Osteocyte (in vitro differentiated cells): ENCODE measurements at regions not wholly inside any gene's neighbourhood (a gene's known extent, or its start where the extent isn't known, plus 50 kb on each side); places are given as distances from the start of the nearest gene placed in this dataset.

Experiments
- DNase-seq: peaks from one replicate; pipeline ENCODE4 v3.0.0; 2021; ENCODE audit warnings: mixed read lengths; ENCODE audit not compliant: unreplicated experiment; ENCODE audit errors: extremely low spot score
- H3K27ac Mint-ChIP-seq: one replicate; pipeline ENCODE4 v1.8.0; 2021; ENCODE audit warnings: mild to moderate bottlenecking, mixed read lengths; ENCODE audit not compliant: unreplicated experiment
- H3K27me3 Mint-ChIP-seq: one replicate; pipeline ENCODE4 v1.8.0; 2021; ENCODE audit warnings: mixed read lengths; ENCODE audit not compliant: unreplicated experiment
- H3K36me3 Mint-ChIP-seq: one replicate; pipeline ENCODE4 v1.8.0; 2021; ENCODE audit warnings: mixed read lengths; ENCODE audit not compliant: unreplicated experiment
- H3K4me1 Mint-ChIP-seq: one replicate; pipeline ENCODE4 v1.8.0; 2021; ENCODE audit warnings: mixed read lengths; ENCODE audit not compliant: unreplicated experiment
- H3K4me3 Mint-ChIP-seq: one replicate; pipeline ENCODE4 v1.8.0; 2021; ENCODE audit warnings: mild to moderate bottlenecking, moderate library complexity, mixed read lengths; ENCODE audit not compliant: unreplicated experiment
- H3K9me3 Mint-ChIP-seq: one replicate; pipeline ENCODE4 v1.8.0; 2021; ENCODE audit warnings: mixed read lengths; ENCODE audit not compliant: unreplicated experiment
- TF ChIP-seq, protein P1 (sequence below): fragments of 200-600 bp; sonication (generic); IDR thresholded peaks from 2 replicates; pipeline ENCODE4 v1.5.0; 2021; ENCODE audit warnings: antibody characterized with exemption, mild to moderate bottlenecking, moderate library complexity

DNA sequence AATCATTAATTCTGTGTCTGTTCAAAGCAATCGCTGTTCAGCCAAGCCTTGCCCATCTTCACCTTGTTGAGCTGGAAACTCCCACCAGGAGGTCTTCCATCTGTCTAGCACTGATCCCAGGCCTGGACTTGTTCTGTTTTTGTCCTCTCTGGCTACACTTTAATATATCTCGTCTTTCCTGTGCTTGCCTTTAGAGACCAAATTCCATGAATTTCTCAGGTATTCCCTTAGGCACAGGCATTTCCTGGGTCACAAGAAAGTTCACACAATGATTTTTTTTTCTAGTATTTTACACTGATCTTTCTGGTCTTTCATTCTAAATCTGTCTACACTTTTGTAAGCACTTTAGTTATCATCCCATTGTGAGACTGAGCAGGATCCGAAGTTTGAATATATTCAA lies 116.4 kb upstream of the CCND2 start:
- no peak overlapping the region for H3K4me3 Mint-ChIP-seq
- H3K9me3 Mint-ChIP-seq, result no peaks in the 10 kb centered on the region
- no peak overlapping the region for H3K27ac Mint-ChIP-seq
- H3K27me3 Mint-ChIP-seq, result no peaks in the 10 kb centered on the region
- DNase-seq, result no peak
- H3K36me3 Mint-ChIP-seq, result no peaks in the 10 kb centered on the region
- TF ChIP-seq, protein P1, sequence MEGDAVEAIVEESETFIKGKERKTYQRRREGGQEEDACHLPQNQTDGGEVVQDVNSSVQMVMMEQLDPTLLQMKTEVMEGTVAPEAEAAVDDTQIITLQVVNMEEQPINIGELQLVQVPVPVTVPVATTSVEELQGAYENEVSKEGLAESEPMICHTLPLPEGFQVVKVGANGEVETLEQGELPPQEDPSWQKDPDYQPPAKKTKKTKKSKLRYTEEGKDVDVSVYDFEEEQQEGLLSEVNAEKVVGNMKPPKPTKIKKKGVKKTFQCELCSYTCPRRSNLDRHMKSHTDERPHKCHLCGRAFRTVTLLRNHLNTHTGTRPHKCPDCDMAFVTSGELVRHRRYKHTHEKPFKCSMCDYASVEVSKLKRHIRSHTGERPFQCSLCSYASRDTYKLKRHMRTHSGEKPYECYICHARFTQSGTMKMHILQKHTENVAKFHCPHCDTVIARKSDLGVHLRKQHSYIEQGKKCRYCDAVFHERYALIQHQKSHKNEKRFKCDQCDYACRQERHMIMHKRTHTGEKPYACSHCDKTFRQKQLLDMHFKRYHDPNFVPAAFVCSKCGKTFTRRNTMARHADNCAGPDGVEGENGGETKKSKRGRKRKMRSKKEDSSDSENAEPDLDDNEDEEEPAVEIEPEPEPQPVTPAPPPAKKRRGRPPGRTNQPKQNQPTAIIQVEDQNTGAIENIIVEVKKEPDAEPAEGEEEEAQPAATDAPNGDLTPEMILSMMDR, result no peak
- H3K4me1 Mint-ChIP-seq, result no peaks in the 10 kb centered on the region

DNA sequence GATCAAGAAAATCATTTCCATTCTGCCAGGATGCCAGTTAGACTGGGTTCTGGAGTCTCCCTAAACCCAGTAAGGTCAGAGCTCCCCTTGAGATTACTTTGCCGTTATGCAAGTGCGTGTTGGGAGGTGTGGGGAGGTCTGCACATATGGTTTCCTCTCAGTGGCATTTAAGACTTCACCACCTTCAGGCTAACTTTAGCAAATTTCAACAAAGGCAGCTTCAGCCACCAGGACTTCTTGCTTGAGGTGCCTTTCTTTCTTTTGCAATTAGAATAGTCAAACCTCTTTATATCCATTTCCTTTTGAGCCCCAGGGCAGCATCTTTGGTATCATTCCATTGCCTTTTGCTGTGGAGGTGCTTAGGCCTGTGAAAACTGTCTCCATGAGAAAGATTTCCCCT lies 117.2 kb upstream of the CCND2 start:
- TF ChIP-seq, protein P1, result no peak
- Mint-ChIP-seq H3K27me3 (no peaks in the 10 kb centered on the region), H3K36me3 (no peaks in the 10 kb centered on the region), H3K4me1 (no peaks in the 10 kb centered on the region), H3K4me3 (no peak overlapping the region), H3K9me3 (no peaks in the 10 kb centered on the region), H3K27ac (no peak overlapping the region)
- DNase-seq, result peak; percentile 21

DNA sequence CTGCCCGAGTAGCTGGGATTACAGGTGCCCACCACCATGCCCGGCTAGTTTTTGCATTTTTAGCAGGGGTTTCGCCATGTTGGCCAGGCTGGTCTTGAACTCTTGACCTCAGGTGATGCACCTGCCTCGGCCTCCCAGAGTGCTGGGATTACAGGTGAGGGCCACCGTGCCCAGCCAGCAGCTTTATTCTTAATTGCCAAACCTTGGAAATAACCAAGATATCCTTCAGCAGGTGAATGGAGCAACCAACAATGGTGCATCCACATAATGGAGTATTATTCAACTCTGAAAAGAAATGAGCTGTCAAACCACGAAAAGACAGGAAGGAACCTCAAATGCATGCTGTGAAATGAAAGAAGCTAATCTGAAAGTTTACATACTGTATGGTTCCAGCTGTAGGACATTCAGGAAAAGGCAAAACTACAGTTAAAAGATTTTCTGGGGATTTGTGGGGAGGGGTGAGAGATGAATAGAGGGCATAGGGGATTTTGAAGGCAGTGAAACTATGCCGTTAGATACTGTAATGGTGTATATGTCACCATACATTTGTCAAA lies 118.8 kb upstream of the CCND2 start:
- no peak overlapping the region for H3K4me3 Mint-ChIP-seq

DNA sequence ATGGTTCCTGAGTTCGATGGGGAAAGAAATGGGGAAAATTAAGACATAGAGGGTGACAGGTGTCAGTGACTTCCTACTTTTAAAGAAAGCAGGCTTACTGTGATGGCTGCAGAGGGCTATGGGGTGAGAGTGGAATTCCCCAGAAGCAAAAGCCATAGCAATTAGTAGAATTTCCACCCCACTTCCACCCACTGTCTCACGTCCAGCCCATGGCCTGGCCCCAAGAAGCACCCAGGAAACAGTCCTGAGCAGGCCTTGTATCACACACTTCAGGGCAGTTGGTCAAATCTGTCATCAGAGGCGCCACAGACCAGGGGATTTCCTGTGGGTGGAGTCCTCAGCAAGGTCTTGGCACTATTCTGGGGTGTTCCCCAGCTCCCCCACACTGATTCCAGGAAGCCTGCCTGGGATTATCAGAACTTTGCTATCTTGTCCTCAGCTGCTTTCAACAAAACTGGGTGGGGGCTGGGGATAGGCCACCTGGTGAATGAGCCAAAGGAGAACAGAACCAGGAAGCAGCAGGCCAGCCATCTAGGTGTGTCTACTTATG lies 120.1 kb upstream of the CCND2 start:
- Mint-ChIP-seq H3K4me3 (no peak overlapping the region), H3K27me3 (no peaks in the 10 kb centered on the region), H3K9me3 (no peaks in the 10 kb centered on the region), H3K4me1 (no peaks in the 10 kb centered on the region), H3K27ac (no peak overlapping the region), H3K36me3 (no peaks in the 10 kb centered on the region)
- DNase-seq, result peak; percentile 36
- TF ChIP-seq, protein P1, result no peak

More for the DNA sequence above, 118.8 kb upstream of the CCND2 start:
- Mint-ChIP-seq H3K36me3 (no peaks in the 10 kb centered on the region), H3K4me1 (no peaks in the 10 kb centered on the region), H3K27ac (no peak overlapping the region), H3K9me3 (no peaks in the 10 kb centered on the region), H3K27me3 (no peaks in the 10 kb centered on the region)
- TF ChIP-seq, protein P1, result no peak
- peak; percentile 49 for DNase-seq

DNA sequence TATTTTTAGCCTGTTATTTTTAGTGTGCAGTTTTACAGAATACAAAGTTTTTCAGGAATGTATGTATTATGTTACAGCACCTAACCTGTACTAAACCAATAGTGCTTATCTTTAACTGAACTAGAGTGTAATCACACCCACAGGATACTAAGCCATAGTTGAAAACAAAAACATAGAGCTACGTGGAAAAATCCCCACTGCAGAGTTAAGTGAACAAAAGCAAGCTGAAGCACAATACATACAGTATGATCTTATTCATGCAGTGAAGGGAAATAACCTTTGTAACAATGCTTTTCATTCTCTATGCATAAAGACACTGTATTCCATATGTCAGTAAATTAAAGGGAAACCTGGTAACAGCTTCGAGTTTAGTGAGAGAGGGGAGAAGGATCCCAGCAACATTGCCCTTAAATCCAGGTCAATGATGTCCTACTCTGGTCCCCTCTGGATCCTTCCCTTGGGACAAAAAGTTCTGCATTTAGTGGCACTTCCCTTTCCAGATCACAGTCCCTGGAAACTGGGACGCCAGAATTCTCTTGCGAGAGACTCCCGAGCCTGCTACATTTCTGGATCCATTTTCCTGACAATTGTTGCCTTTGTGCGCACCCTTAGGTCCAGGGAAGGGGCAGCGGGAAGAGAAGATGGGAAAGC lies 121.3 kb upstream of the CCND2 start:
- H3K27ac Mint-ChIP-seq, result no peak overlapping the region
- no peaks in the 10 kb centered on the region for H3K4me1 Mint-ChIP-seq
- no peaks in the 10 kb centered on the region for H3K9me3 Mint-ChIP-seq
- TF ChIP-seq, protein P1, result no peak
- DNase-seq, result no peak
- peaks cover 4% of the 10 kb centered on the region for H3K27me3 Mint-ChIP-seq
- no peak overlapping the region for H3K4me3 Mint-ChIP-seq
- H3K36me3 Mint-ChIP-seq, result no peaks in the 10 kb centered on the region
